ENCODE measurements at regions not wholly inside any gene's neighbourhood (a gene's known extent, or its start where the extent isn't known, plus 50 kb on each side); places are given as distances from the start of the nearest gene placed in this dataset.

DNA sequence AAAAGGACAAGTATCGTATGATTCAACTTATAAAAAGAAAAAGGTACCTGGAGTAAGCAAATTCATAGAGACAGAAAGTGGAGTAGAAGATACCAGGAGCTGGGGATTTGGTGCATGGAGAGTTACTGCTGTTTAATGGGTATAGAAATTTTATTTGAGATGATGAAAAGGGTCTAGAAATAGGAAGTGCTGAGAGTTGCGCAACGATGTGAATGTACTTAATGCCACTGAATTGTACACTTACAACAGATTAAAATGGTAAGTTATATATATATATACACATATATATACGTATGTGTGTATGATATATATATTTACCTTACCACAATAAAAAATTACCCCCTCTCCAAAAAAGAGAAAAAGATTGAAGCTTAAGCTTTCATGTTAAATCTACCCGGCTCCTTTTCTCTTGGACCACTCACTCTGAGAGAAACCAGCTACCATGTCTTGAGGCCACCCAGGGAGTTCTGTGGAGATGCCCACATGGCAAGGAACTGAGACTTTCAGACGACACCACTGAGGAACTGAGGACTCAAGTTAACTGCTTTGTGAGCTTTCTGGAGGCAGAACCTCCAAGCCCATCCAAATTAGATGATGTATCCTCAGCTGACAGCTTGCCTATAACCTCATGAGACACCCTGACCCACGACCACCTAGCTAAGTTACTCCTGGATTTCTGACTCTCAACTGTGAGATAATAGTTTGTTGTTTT is 130.0 kb upstream of the BTG1 start (continued):
- TF ChIP-seq, protein P1, sequence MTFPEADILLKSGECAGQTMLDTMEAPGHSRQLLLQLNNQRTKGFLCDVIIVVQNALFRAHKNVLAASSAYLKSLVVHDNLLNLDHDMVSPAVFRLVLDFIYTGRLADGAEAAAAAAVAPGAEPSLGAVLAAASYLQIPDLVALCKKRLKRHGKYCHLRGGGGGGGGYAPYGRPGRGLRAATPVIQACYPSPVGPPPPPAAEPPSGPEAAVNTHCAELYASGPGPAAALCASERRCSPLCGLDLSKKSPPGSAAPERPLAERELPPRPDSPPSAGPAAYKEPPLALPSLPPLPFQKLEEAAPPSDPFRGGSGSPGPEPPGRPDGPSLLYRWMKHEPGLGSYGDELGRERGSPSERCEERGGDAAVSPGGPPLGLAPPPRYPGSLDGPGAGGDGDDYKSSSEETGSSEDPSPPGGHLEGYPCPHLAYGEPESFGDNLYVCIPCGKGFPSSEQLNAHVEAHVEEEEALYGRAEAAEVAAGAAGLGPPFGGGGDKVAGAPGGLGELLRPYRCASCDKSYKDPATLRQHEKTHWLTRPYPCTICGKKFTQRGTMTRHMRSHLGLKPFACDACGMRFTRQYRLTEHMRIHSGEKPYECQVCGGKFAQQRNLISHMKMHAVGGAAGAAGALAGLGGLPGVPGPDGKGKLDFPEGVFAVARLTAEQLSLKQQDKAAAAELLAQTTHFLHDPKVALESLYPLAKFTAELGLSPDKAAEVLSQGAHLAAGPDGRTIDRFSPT (tag by site-specific recombination; IDR thresholded peaks at IDR 0.05), result no peak
- TF ChIP-seq ZNF394 (tag by site-specific recombination; IDR thresholded peaks at IDR 0.05; ENCODE audit: borderline replicate concordance) (no peak), ZNF510 (tag by site-specific recombination; IDR thresholded peaks at IDR 0.05; ENCODE audit: insufficient replicate concordance) (no peak), MZF1 (tag by site-specific recombination; IDR thresholded peaks at IDR 0.05; ENCODE audit: borderline replicate concordance) (no peak), ZNF354C (tag by site-specific recombination; IDR thresholded peaks at IDR 0.05; ENCODE audit: borderline replicate concordance, low read depth) (no peak)
- TF ChIP-seq, protein P2, sequence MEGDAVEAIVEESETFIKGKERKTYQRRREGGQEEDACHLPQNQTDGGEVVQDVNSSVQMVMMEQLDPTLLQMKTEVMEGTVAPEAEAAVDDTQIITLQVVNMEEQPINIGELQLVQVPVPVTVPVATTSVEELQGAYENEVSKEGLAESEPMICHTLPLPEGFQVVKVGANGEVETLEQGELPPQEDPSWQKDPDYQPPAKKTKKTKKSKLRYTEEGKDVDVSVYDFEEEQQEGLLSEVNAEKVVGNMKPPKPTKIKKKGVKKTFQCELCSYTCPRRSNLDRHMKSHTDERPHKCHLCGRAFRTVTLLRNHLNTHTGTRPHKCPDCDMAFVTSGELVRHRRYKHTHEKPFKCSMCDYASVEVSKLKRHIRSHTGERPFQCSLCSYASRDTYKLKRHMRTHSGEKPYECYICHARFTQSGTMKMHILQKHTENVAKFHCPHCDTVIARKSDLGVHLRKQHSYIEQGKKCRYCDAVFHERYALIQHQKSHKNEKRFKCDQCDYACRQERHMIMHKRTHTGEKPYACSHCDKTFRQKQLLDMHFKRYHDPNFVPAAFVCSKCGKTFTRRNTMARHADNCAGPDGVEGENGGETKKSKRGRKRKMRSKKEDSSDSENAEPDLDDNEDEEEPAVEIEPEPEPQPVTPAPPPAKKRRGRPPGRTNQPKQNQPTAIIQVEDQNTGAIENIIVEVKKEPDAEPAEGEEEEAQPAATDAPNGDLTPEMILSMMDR (tag by site-specific recombination; IDR thresholded peaks at IDR 0.05), result no peak
- TF ChIP-seq, protein P3, sequence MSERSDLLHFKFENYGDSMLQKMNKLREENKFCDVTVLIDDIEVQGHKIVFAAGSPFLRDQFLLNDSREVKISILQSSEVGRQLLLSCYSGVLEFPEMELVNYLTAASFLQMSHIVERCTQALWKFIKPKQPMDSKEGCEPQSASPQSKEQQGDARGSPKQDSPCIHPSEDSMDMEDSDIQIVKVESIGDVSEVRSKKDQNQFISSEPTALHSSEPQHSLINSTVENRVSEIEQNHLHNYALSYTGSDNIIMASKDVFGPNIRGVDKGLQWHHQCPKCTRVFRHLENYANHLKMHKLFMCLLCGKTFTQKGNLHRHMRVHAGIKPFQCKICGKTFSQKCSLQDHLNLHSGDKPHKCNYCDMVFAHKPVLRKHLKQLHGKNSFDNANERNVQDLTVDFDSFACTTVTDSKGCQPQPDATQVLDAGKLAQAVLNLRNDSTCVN (tag by site-specific recombination; optimal IDR thresholded peaks at IDR 0.05), result no peak

DNA sequence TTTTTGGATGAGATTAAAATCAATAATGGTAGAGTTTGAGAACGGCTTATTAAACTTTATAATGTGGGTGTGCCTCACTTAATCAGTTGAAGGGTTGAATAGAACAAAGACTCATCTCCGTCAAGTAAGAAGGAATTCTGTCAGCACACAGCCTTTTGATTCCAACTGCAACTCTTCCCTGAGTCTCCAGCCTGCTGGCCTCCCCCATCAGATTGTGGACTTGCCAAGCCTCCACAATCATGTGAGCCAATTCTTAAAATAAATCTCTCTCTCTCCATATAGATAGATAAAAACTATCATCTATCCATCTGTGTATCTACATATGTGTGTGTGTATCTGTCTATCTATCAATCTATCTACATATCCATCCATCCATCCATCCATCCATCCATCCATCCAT is 127.4 kb upstream of the BTG1 start:
- POLR2A ChIA-PET, result no interaction called here
- H3K27ac ChIP-seq (ENCODE audit: extremely low read depth, low read depth, low read length), result no peak overlapping the region
- no peaks in the 10 kb centered on the region for H3K4me1 ChIP-seq (ENCODE audit: control insufficient read depth, insufficient read depth, low read length)
- H3K4me3 ChIP-seq (ENCODE audit: low read depth, low read length), result no peak overlapping the region
- TF ChIP-seq, protein P4, sequence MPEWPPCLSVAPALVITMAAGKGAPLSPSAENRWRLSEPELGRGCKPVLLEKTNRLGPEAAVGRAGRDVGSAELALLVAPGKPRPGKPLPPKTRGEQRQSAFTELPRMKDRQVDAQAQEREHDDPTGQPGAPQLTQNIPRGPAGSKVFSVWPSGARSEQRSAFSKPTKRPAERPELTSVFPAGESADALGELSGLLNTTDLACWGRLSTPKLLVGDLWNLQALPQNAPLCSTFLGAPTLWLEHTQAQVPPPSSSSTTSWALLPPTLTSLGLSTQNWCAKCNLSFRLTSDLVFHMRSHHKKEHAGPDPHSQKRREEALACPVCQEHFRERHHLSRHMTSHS (tag by site-specific recombination; IDR thresholded peaks at IDR 0.05), result no peak
- TF ChIP-seq ZNF132 (tag by site-specific recombination; IDR thresholded peaks at IDR 0.05; ENCODE audit: borderline replicate concordance) (no peak), ZNF548 (tag by site-specific recombination; IDR thresholded peaks at IDR 0.05) (no peak), KLF7 (tag by site-specific recombination; IDR thresholded peaks at IDR 0.05; ENCODE audit: borderline replicate concordance) (no peak), ZNF121 (tag by site-specific recombination; IDR thresholded peaks at IDR 0.05) (no peak), HOXD13 (CRISPR knock-in tag; IDR thresholded peaks at IDR 0.05; ENCODE audit: borderline replicate concordance) (no peak), ZNF311 (tag by site-specific recombination; IDR thresholded peaks at IDR 0.05; ENCODE audit: borderline replicate concordance) (no peak), ZFP3 (tag by site-specific recombination; IDR thresholded peaks at IDR 0.05; ENCODE audit: low read depth) (no peak), ZNF776 (tag by site-specific recombination; IDR thresholded peaks at IDR 0.05; ENCODE audit: borderline replicate concordance) (no peak), ZNF292 (tag by site-specific recombination; IDR thresholded peaks at IDR 0.05; ENCODE audit: borderline replicate concordance, low read depth) (no peak), ZNF585B (tag by site-specific recombination; IDR thresholded peaks at IDR 0.05) (no peak), ZNF274 (IDR thresholded peaks at IDR 0.05; ENCODE audit: low read length) (no peak), ZNF274 (tag by site-specific recombination; IDR thresholded peaks at IDR 0.05; ENCODE audit: borderline replicate concordance) (no peak)
- TF ChIP-seq, protein P5, sequence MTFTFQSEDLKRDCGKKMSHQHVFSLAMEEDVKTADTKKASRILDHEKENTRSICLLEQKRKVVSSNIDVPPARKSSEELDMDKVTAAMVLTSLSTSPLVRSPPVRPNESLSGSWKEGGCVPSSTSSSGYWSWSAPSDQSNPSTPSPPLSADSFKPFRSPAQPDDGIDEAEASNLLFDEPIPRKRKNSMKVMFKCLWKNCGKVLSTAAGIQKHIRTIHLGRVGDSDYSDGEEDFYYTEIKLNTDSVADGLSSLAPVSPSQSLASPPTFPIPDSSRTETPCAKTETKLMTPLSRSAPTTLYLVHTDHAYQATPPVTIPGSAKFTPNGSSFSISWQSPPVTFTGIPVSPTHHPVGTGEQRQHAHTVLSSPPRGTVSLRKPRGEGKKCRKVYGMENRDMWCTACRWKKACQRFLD (tag by site-specific recombination; IDR thresholded peaks at IDR 0.05), result no peak
- TF ChIP-seq, protein P6, sequence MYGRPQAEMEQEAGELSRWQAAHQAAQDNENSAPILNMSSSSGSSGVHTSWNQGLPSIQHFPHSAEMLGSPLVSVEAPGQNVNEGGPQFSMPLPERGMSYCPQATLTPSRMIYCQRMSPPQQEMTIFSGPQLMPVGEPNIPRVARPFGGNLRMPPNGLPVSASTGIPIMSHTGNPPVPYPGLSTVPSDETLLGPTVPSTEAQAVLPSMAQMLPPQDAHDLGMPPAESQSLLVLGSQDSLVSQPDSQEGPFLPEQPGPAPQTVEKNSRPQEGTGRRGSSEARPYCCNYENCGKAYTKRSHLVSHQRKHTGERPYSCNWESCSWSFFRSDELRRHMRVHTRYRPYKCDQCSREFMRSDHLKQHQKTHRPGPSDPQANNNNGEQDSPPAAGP (tag by site-specific recombination; IDR thresholded peaks at IDR 0.05), result no peak
- H3K36me3 ChIP-seq (ENCODE audit: control insufficient read depth in 2 of 2, insufficient read depth in 1 of 2, low read length in 2 of 2), result no peaks in the 10 kb centered on the region
- no peaks in the 10 kb centered on the region for H3K9me3 ChIP-seq (ENCODE audit: control insufficient read depth, insufficient read depth, low read depth, low read length)
- CTCF ChIA-PET, result no interaction called here
